ENCODE measurements at regions not wholly inside any gene's neighbourhood (a gene's known extent, or its start where the extent isn't known, plus 50 kb on each side); places are given as distances from the start of the nearest gene placed in this dataset.
"Not testable (repeated sequence)": the region's sequence is repeated elsewhere in the genome, so short reads cannot be mapped to it uniquely, and the experiment has no call there.

GRCh38 chr18:65606551-65607130, 144.2 kb upstream of the CDH7 start:
- no peak for DNase-seq (ENCODE audit: low spot score)
- no peak overlapping the region for H3K4me3 Mint-ChIP-seq
- H3K27ac Mint-ChIP-seq = no peak overlapping the region
- H3K27me3 Mint-ChIP-seq (ENCODE audit: low read depth) = no peaks in the 10 kb centered on the region
- H3K4me1 Mint-ChIP-seq (ENCODE audit: low read depth) = no peaks in the 10 kb centered on the region
- no peaks in the 10 kb centered on the region for H3K36me3 Mint-ChIP-seq (ENCODE audit: low read depth)
- H3K9me3 Mint-ChIP-seq = peaks cover 40% of the 10 kb centered on the region

DNA sequence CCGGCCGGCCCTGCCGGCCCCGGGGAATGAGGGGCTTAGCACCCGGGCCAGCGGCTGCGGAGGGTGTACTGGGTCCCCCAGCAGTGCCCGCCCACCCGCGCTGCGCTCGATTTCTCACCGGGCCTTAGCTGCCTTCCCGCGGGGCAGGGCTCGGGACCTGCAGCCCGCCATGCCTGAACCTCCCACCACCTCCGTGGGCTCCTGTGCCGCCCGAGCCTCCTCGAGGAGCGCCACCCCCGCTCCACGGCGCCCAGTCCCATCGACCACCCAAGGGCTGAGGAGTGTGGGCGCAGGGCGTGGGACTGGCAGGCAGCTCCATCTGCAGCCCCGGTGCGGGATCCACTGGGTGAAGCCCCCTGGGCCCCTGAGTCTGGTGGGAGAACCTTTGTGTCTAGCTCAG, 145.5 kb upstream of the CDH7 start:
- not testable (repeated sequence) for H3K27me3 Mint-ChIP-seq (ENCODE audit: low read depth); H3K27ac Mint-ChIP-seq; H3K36me3 Mint-ChIP-seq (ENCODE audit: low read depth); H3K4me3 Mint-ChIP-seq; DNase-seq (ENCODE audit: low spot score); H3K4me1 Mint-ChIP-seq (ENCODE audit: low read depth)
- peaks cover 35% of the 10 kb centered on the region for H3K9me3 Mint-ChIP-seq

- Mint-ChIP-seq H3K9me3 (peaks cover 29% of the 10 kb centered on the region), H3K36me3 (ENCODE audit: low read depth) (no peaks in the 10 kb centered on the region), H3K4me1 (ENCODE audit: low read depth) (no peaks in the 10 kb centered on the region), H3K4me3 (no peak overlapping the region), H3K27me3 (ENCODE audit: low read depth) (no peaks in the 10 kb centered on the region), H3K27ac (no peak overlapping the region)
- no peak for DNase-seq (ENCODE audit: low spot score)
These were observed 149.0 kb upstream of the CDH7 start for GRCh38 chr18:65601775-65602174.

DNA sequence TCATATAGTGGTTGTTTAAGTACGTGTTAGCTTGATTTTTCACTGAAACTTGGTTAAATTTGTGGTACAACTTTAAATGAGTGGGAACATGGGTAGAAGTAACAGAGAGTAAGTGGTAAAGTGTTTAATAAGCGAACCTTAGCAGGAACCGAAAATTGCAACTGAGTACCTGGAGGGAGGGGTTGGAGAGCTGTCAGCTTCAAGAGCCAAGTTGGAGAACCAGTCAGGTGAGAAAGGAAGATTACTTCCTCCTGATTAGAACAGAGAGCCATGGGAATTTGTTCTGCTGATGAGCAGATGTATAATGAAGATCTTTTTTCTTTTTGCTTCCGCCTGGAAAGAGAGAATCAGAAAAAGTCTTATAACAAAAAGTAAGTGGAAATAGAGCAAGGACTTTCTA, 158.4 kb upstream of the CDH7 start:
- no peak for DNase-seq (ENCODE audit: low spot score)

DNA sequence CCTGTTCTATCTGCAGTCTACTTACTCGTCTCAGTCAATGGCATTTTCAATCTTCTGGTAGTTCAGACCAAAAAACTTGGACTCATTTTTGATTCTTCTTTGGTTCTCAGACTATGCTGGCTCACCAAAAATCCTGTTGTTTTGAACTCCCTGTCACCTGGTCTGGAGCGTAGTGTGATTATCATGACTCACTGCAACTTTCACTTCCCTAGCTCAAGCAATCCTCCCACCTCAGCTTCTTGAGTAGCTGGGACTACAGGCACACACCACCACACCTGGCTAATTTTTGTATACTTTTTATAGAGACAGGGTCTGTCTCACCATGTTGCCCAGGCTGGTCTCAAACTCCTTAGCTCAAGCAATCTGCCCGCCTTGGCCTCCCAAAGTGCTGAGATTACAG, 163.3 kb upstream of the CDH7 start:
- H3K9me3 Mint-ChIP-seq = peaks cover 39% of the 10 kb centered on the region
- no peaks in the 10 kb centered on the region for H3K36me3 Mint-ChIP-seq (ENCODE audit: low read depth)
- no peak for DNase-seq (ENCODE audit: low spot score)
- no peaks in the 10 kb centered on the region for H3K27me3 Mint-ChIP-seq (ENCODE audit: low read depth)
- no peak overlapping the region for H3K4me3 Mint-ChIP-seq
- no peaks in the 10 kb centered on the region for H3K4me1 Mint-ChIP-seq (ENCODE audit: low read depth)
- no peak overlapping the region for H3K27ac Mint-ChIP-seq

More for the DNA sequence above, 158.4 kb upstream of the CDH7 start:
- Mint-ChIP-seq H3K27me3 (ENCODE audit: low read depth) (no peaks in the 10 kb centered on the region), H3K9me3 (peaks cover 29% of the 10 kb centered on the region), H3K27ac (no peak overlapping the region), H3K36me3 (ENCODE audit: low read depth) (no peaks in the 10 kb centered on the region), H3K4me1 (ENCODE audit: low read depth) (no peaks in the 10 kb centered on the region), H3K4me3 (no peak overlapping the region)

DNA sequence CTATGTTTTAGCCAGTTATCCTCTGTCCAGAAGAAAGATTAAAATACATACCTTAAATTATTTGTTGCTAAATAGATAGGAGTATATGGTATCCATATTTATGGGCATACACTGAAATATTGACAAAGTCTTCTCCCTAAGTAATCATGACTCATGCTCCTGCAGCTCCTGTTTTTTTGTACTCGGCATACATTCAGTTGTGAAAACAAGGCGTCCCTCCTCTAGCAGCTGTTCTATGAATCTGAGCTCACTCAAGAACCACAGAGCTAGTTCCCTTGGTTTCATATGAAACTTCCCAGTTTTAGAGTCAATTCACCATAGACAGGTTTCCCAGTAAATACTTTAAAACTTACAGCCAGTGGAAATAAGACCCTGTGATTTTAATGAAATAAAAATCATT, 168.7 kb upstream of the CDH7 start:
- H3K36me3 Mint-ChIP-seq (ENCODE audit: low read depth); H3K4me3 Mint-ChIP-seq; H3K4me1 Mint-ChIP-seq (ENCODE audit: low read depth); DNase-seq (ENCODE audit: low spot score); H3K27ac Mint-ChIP-seq; H3K27me3 Mint-ChIP-seq (ENCODE audit: low read depth): not testable (repeated sequence)
- peaks cover 25% of the 10 kb centered on the region for H3K9me3 Mint-ChIP-seq

- Mint-ChIP-seq H3K36me3 (ENCODE audit: low read depth) (no peaks in the 10 kb centered on the region), H3K4me3 (no peak overlapping the region), H3K9me3 (peaks cover 11% of the 10 kb centered on the region), H3K27ac (no peak overlapping the region), H3K4me1 (ENCODE audit: low read depth) (no peaks in the 10 kb centered on the region), H3K27me3 (ENCODE audit: low read depth) (no peaks in the 10 kb centered on the region)
- no peak for DNase-seq (ENCODE audit: low spot score)
These were observed 181.9 kb upstream of the CDH7 start for GRCh38 chr18:65568866-65569265.

GRCh38 chr18:65567372-65567771, 183.4 kb upstream of the CDH7 start:
- no peaks in the 10 kb centered on the region for H3K27me3 Mint-ChIP-seq (ENCODE audit: low read depth)
- no peak overlapping the region for H3K4me3 Mint-ChIP-seq
- DNase-seq (ENCODE audit: low spot score) = no peak
- H3K9me3 Mint-ChIP-seq = peaks cover 16% of the 10 kb centered on the region
- no peaks in the 10 kb centered on the region for H3K36me3 Mint-ChIP-seq (ENCODE audit: low read depth)
- no peak overlapping the region for H3K27ac Mint-ChIP-seq
- no peaks in the 10 kb centered on the region for H3K4me1 Mint-ChIP-seq (ENCODE audit: low read depth)

DNA sequence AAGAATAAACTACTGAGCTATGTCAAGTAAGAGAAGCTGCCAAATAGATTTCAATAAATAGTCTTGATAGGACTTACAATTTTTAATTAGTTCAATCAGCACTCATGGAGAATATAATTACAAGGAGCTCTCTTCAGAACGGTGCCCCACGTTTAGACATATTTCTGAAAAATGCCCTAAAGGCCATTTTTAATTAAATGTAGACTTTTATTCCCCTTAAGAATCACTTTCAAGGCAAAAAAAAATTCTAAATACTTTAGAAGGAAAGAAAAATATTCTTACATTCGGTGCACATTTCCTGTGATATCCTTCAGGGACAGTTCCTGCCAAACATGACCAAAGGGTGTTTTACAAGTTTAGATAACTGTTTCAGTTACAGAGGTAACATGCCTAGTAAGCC, 202.5 kb upstream of the CDH7 start:
- Mint-ChIP-seq H3K9me3 (peaks cover 44% of the 10 kb centered on the region), H3K36me3 (ENCODE audit: low read depth) (no peaks in the 10 kb centered on the region), H3K27ac (no peak overlapping the region), H3K4me3 (no peak overlapping the region), H3K27me3 (ENCODE audit: low read depth) (no peaks in the 10 kb centered on the region), H3K4me1 (ENCODE audit: low read depth) (no peaks in the 10 kb centered on the region)
- no peak for DNase-seq (ENCODE audit: low spot score)

GRCh38 chr18:65547046-65547445, 203.8 kb upstream of the CDH7 start:
- Mint-ChIP-seq H3K4me3 (no peak overlapping the region), H3K4me1 (ENCODE audit: low read depth) (no peaks in the 10 kb centered on the region), H3K9me3 (peaks cover 44% of the 10 kb centered on the region), H3K27me3 (ENCODE audit: low read depth) (no peaks in the 10 kb centered on the region), H3K27ac (no peak overlapping the region), H3K36me3 (ENCODE audit: low read depth) (no peaks in the 10 kb centered on the region)
- DNase-seq (ENCODE audit: low spot score) = no peak

DNA sequence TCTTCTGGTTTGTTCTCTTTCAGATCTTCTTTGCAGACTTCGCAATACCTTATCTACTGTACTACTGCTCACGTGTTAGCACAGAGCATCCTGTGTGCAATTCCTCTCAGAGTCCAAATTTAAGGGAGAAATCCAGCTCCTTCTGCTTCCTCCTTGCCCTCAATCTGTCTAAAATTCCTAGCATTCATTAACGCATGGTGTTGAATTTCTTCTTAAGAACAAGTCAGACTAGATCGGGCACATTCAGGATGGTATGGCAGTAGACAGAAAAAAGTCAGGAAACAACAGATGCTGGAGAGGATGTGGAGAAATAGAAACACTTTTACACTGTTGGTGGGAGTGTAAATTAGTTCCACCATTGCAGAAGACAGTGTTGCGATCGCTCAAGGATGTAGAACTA, 206.1 kb upstream of the CDH7 start:
- Mint-ChIP-seq H3K4me3 (no peak overlapping the region), H3K36me3 (ENCODE audit: low read depth) (no peaks in the 10 kb centered on the region), H3K27me3 (ENCODE audit: low read depth) (no peaks in the 10 kb centered on the region), H3K9me3 (peaks cover 39% of the 10 kb centered on the region), H3K27ac (no peak overlapping the region), H3K4me1 (ENCODE audit: low read depth) (no peaks in the 10 kb centered on the region)
- DNase-seq (ENCODE audit: low spot score) = no peak

DNA sequence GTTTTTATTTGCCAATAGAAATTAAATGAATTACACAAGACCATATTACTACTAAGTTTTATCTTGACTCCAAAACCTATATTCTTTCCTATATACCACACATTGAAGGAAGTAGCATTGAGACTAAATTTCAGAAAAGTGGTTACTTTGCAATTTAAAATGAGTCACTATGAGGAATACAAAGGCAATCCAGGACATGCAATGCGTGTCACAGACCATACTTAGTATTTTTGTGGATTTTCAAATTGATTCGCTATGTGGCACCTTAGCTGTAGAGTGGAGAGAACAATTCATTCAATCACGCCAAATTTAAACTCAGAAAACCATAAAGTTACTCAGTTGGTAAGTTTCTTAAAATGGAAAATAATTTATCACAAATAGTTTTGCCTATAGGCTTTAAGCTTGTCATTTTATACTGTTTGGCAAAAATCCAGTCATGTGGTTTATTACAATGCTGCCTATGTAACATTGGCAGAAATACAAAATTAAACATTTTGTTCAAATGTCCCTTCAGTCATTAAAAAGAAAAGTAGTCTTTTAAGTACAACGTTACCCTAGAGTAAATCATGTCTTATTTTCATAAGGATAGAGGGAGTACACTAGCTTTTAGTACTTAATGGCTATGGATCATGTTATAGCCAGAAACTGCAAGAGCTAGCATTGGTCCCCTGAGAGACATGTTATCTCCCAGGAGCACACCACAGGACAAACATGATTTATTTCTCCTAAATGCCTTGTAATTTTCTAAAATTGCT, 222.8 kb upstream of the CDH7 start:
- Mint-ChIP-seq H3K27me3 (ENCODE audit: low read depth) (no peaks in the 10 kb centered on the region), H3K4me1 (ENCODE audit: low read depth) (no peaks in the 10 kb centered on the region), H3K36me3 (ENCODE audit: low read depth) (no peaks in the 10 kb centered on the region), H3K9me3 (peaks cover 36% of the 10 kb centered on the region), H3K27ac (no peak overlapping the region), H3K4me3 (no peak overlapping the region)
- DNase-seq (ENCODE audit: low spot score) = no peak

DNA sequence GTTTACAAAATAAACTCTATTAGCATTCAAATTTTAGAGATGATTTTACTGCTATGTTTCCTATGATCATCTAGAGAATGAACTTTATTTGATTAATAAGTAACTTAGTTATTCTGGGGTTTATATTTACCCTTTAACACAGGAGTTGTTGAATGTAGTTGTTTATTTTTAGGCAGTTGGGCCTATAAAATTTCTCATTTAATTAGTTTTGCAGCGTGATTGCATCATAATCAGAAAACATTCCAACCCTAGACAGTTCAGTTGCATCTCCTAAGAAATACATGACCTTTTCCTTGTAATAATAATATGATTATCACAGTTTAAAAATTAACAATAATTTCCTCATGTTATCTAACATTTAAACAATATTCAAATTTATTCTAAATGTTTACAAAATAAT, 224.7 kb upstream of the CDH7 start:
- no peak overlapping the region for H3K4me3 Mint-ChIP-seq

DNA sequence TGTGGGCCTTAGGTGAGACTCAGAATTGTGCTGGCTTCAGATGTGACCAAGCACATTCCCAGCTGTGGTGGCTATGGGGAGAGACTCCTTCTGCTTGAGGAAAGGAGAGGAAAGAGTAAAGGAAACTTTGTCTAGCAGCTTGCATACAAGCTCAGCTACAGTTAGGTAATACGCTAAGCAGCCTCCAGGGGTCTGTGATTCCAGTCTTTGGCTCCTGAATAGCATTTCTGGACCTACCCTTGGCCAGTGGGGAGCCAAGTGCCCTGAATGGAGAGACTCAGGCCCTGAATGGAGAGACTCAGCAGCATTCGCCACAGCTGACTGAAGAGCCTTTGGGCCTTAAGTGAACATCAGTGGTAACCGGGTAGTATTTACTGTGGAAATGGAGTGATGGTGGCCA, 227.4 kb upstream of the CDH7 start:
- DNase-seq (ENCODE audit: low spot score) = no peak
- H3K4me1 Mint-ChIP-seq (ENCODE audit: low read depth) = no peaks in the 10 kb centered on the region
- H3K36me3 Mint-ChIP-seq (ENCODE audit: low read depth) = no peaks in the 10 kb centered on the region
- H3K9me3 Mint-ChIP-seq = peaks cover 29% of the 10 kb centered on the region
- H3K27ac Mint-ChIP-seq = no peak overlapping the region
- H3K4me3 Mint-ChIP-seq = no peak overlapping the region
- H3K27me3 Mint-ChIP-seq (ENCODE audit: low read depth) = no peaks in the 10 kb centered on the region

More for the DNA sequence above, 224.7 kb upstream of the CDH7 start:
- H3K4me1 Mint-ChIP-seq (ENCODE audit: low read depth) = no peaks in the 10 kb centered on the region
- no peaks in the 10 kb centered on the region for H3K36me3 Mint-ChIP-seq (ENCODE audit: low read depth)
- H3K27ac Mint-ChIP-seq = no peak overlapping the region
- peaks cover 33% of the 10 kb centered on the region for H3K9me3 Mint-ChIP-seq
- DNase-seq (ENCODE audit: low spot score) = no peak
- H3K27me3 Mint-ChIP-seq (ENCODE audit: low read depth) = no peaks in the 10 kb centered on the region

- Mint-ChIP-seq H3K9me3 (peaks cover 29% of the 10 kb centered on the region), H3K4me1 (ENCODE audit: low read depth) (no peaks in the 10 kb centered on the region), H3K4me3 (no peak overlapping the region), H3K27me3 (ENCODE audit: low read depth) (no peaks in the 10 kb centered on the region), H3K36me3 (ENCODE audit: low read depth) (no peaks in the 10 kb centered on the region), H3K27ac (no peak overlapping the region)
- DNase-seq (ENCODE audit: low spot score) = no peak
These were observed 227.9 kb upstream of the CDH7 start for GRCh38 chr18:65522907-65523306.

Measured in T-helper 2 cell treated with Interferon-gamma antibody and Interleukin-4, amounts not matched to agents 5 μg/mL and 100 μg/mL, for 36 hours (primary cell).